ENCODE measurements at regions not wholly inside any gene's neighbourhood (a gene's known extent, or its start where the extent isn't known, plus 50 kb on each side); places are given as distances from the start of the nearest gene placed in this dataset.

GRCh38 chr2:58914733-58915505 is 673.8 kb upstream of the FANCL start:
- no peaks in the 10 kb centered on the region for H3K9me3 Mint-ChIP-seq
- no peaks in the 10 kb centered on the region for H3K4me1 Mint-ChIP-seq (ENCODE audit: low read depth)
- intact Hi-C loops (cut with micrococcal nuclease) = no loop called here
- no peak for DNase-seq
- no peak overlapping the region for H3K27ac Mint-ChIP-seq
- ChIA-PET CTCF (no interaction called here), POLR2A (no interaction called here)
- H3K36me3 Mint-ChIP-seq = no peaks in the 10 kb centered on the region
- H3K4me3 Mint-ChIP-seq = no peak overlapping the region
- H3K27me3 Mint-ChIP-seq = no peaks in the 10 kb centered on the region

- no peaks in the 10 kb centered on the region for H3K36me3 Mint-ChIP-seq
- intact Hi-C loops (cut with micrococcal nuclease) = no loop called here
- DNase-seq = no peak
- CTCF ChIA-PET = no interaction called here
- H3K27me3 Mint-ChIP-seq = no peaks in the 10 kb centered on the region
- POLR2A ChIA-PET = no interaction called here
- no peaks in the 10 kb centered on the region for H3K4me1 Mint-ChIP-seq (ENCODE audit: low read depth)
- no peak overlapping the region for H3K4me3 Mint-ChIP-seq
- H3K9me3 Mint-ChIP-seq = no peaks in the 10 kb centered on the region
- H3K27ac Mint-ChIP-seq = no peak overlapping the region
Observed at GRCh38 chr2:58913082-58913726, 672.1 kb upstream of the FANCL start.

GRCh38 chr2:58911877-58912276 is 670.8 kb upstream of the FANCL start:
- ChIA-PET POLR2A (no interaction called here), CTCF (no interaction called here)
- Mint-ChIP-seq H3K4me1 (ENCODE audit: low read depth) (no peaks in the 10 kb centered on the region), H3K4me3 (no peak overlapping the region), H3K27ac (no peak overlapping the region), H3K9me3 (no peaks in the 10 kb centered on the region), H3K36me3 (no peaks in the 10 kb centered on the region), H3K27me3 (no peaks in the 10 kb centered on the region)
- no peak for DNase-seq
- intact Hi-C loops (cut with micrococcal nuclease) = no loop called here

- Mint-ChIP-seq H3K9me3 (no peaks in the 10 kb centered on the region), H3K4me1 (ENCODE audit: low read depth) (no peaks in the 10 kb centered on the region), H3K4me3 (no peak overlapping the region), H3K27ac (no peak overlapping the region), H3K36me3 (no peaks in the 10 kb centered on the region), H3K27me3 (no peaks in the 10 kb centered on the region)
- ChIA-PET CTCF (no interaction called here), POLR2A (no interaction called here)
- intact Hi-C loops (cut with micrococcal nuclease) = no loop called here
- no peak for DNase-seq
Observed at GRCh38 chr2:58908501-58909154, 667.5 kb upstream of the FANCL start.

GRCh38 chr2:58907644-58908043 is 666.5 kb upstream of the FANCL start:
- intact Hi-C loops (cut with micrococcal nuclease) = no loop called here
- DNase-seq = no peak

GRCh38 chr2:58906081-58906645 is 665.0 kb upstream of the FANCL start:
- CTCF ChIA-PET = no interaction called here
- no peak overlapping the region for H3K4me3 Mint-ChIP-seq
- intact Hi-C loops (cut with micrococcal nuclease) = no loop called here
- H3K27ac Mint-ChIP-seq = no peak overlapping the region
- H3K27me3 Mint-ChIP-seq = no peaks in the 10 kb centered on the region
- no peaks in the 10 kb centered on the region for H3K36me3 Mint-ChIP-seq
- H3K4me1 Mint-ChIP-seq (ENCODE audit: low read depth) = no peaks in the 10 kb centered on the region
- POLR2A ChIA-PET = no interaction called here
- no peaks in the 10 kb centered on the region for H3K9me3 Mint-ChIP-seq
- DNase-seq = no peak

More at GRCh38 chr2:58907644-58908043, 666.5 kb upstream of the FANCL start:
- no peaks in the 10 kb centered on the region for H3K36me3 Mint-ChIP-seq
- POLR2A ChIA-PET = no interaction called here
- H3K4me3 Mint-ChIP-seq = no peak overlapping the region
- H3K27ac Mint-ChIP-seq = no peak overlapping the region
- CTCF ChIA-PET = no interaction called here
- H3K4me1 Mint-ChIP-seq (ENCODE audit: low read depth) = no peaks in the 10 kb centered on the region
- no peaks in the 10 kb centered on the region for H3K27me3 Mint-ChIP-seq
- no peaks in the 10 kb centered on the region for H3K9me3 Mint-ChIP-seq

GRCh38 chr2:58904095-58904494 is 663.0 kb upstream of the FANCL start:
- CTCF ChIA-PET = no interaction called here
- no peak overlapping the region for H3K27ac Mint-ChIP-seq

GRCh38 chr2:58903427-58903826 is 662.3 kb upstream of the FANCL start:
- H3K36me3 Mint-ChIP-seq = no peaks in the 10 kb centered on the region
- POLR2A ChIA-PET = no interaction called here
- CTCF ChIA-PET = no interaction called here
- H3K27me3 Mint-ChIP-seq = peaks cover 1% of the 10 kb centered on the region
- no peaks in the 10 kb centered on the region for H3K9me3 Mint-ChIP-seq
- H3K27ac Mint-ChIP-seq = no peak overlapping the region
- no peaks in the 10 kb centered on the region for H3K4me1 Mint-ChIP-seq (ENCODE audit: low read depth)
- no peak overlapping the region for H3K4me3 Mint-ChIP-seq
- intact Hi-C loops (cut with micrococcal nuclease) = no loop called here
- no peak for DNase-seq

More at GRCh38 chr2:58904095-58904494, 663.0 kb upstream of the FANCL start:
- POLR2A ChIA-PET = no interaction called here
- DNase-seq = no peak
- peaks cover 1% of the 10 kb centered on the region for H3K27me3 Mint-ChIP-seq
- H3K4me3 Mint-ChIP-seq = no peak overlapping the region
- intact Hi-C loops (cut with micrococcal nuclease) = no loop called here
- no peaks in the 10 kb centered on the region for H3K36me3 Mint-ChIP-seq
- no peaks in the 10 kb centered on the region for H3K9me3 Mint-ChIP-seq
- H3K4me1 Mint-ChIP-seq (ENCODE audit: low read depth) = no peaks in the 10 kb centered on the region

- ChIA-PET CTCF (no interaction called here), POLR2A (no interaction called here)
- no peak for DNase-seq
- no peaks in the 10 kb centered on the region for H3K4me1 Mint-ChIP-seq (ENCODE audit: low read depth)
- H3K27ac Mint-ChIP-seq = no peak overlapping the region
- H3K4me3 Mint-ChIP-seq = no peak overlapping the region
- H3K36me3 Mint-ChIP-seq = no peaks in the 10 kb centered on the region
- H3K27me3 Mint-ChIP-seq = peaks cover 1% of the 10 kb centered on the region
- no peaks in the 10 kb centered on the region for H3K9me3 Mint-ChIP-seq
- intact Hi-C loops (cut with micrococcal nuclease) = no loop called here
Observed at GRCh38 chr2:58900246-58901027, 659.3 kb upstream of the FANCL start.

GRCh38 chr2:58899692-58900091 is 658.6 kb upstream of the FANCL start:
- no peaks in the 10 kb centered on the region for H3K9me3 Mint-ChIP-seq
- peaks cover 1% of the 10 kb centered on the region for H3K27me3 Mint-ChIP-seq
- H3K4me1 Mint-ChIP-seq (ENCODE audit: low read depth) = no peaks in the 10 kb centered on the region
- intact Hi-C loops (cut with micrococcal nuclease) = no loop called here
- ChIA-PET POLR2A (no interaction called here), CTCF (no interaction called here)
- H3K36me3 Mint-ChIP-seq = no peaks in the 10 kb centered on the region
- no peak for DNase-seq
- no peak overlapping the region for H3K27ac Mint-ChIP-seq
- no peak overlapping the region for H3K4me3 Mint-ChIP-seq

- DNase-seq = no peak
- H3K36me3 Mint-ChIP-seq = no peaks in the 10 kb centered on the region
- H3K27me3 Mint-ChIP-seq = peaks cover 4% of the 10 kb centered on the region
- no peaks in the 10 kb centered on the region for H3K9me3 Mint-ChIP-seq
- CTCF ChIA-PET = no interaction called here
- H3K4me3 Mint-ChIP-seq = no peak overlapping the region
- POLR2A ChIA-PET = no interaction called here
- intact Hi-C loops (cut with micrococcal nuclease) = no loop called here
- no peak overlapping the region for H3K27ac Mint-ChIP-seq
- H3K4me1 Mint-ChIP-seq (ENCODE audit: low read depth) = no peaks in the 10 kb centered on the region
Observed at GRCh38 chr2:58896638-58897037, 655.5 kb upstream of the FANCL start.

- H3K4me3 Mint-ChIP-seq = no peak overlapping the region
- no peaks in the 10 kb centered on the region for H3K36me3 Mint-ChIP-seq
Observed at GRCh38 chr2:58895857-58896256, 654.7 kb upstream of the FANCL start.

More at GRCh38 chr2:58895857-58896256, 654.7 kb upstream of the FANCL start:
- CTCF ChIA-PET = no interaction called here
- intact Hi-C loops (cut with micrococcal nuclease) = no loop called here
- POLR2A ChIA-PET = no interaction called here
- Mint-ChIP-seq H3K27ac (no peak overlapping the region), H3K4me1 (ENCODE audit: low read depth) (no peaks in the 10 kb centered on the region), H3K27me3 (peaks cover 4% of the 10 kb centered on the region), H3K9me3 (no peaks in the 10 kb centered on the region)
- no peak for DNase-seq
